T1000 (cell line): ENCODE measurements at regions not wholly inside any gene's neighbourhood (a gene's known extent, or its start where the extent isn't known, plus 50 kb on each side); places are given as distances from the start of the nearest gene placed in this dataset.

Source experiments
- DNase-seq: peaks from one replicate; lab custom pipeline; 2025; ENCODE audit warnings: mixed read lengths; lab: John Stamatoyannopoulos, UW

DNA sequence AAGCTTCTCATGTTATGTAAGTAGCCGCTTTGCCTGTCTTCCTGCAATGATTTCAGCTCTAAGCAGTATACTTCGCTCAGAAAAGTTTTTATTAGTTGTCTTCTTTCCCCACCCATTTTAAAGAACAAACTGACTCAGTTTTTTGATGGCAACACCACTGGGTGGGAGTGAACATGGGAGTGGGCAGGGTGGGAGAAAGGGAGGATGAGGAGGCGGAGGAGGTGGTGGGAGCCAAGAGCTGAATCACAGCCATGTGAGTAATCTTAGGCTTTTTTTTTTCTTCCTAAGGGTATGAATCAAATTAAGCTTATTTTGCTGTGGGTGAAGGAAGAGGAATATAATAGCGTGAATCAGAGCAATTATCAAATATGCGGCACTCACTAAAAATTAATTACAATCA is 574.3 kb upstream of the DIPK2B start:
- DNase-seq: peak; percentile 2

DNA sequence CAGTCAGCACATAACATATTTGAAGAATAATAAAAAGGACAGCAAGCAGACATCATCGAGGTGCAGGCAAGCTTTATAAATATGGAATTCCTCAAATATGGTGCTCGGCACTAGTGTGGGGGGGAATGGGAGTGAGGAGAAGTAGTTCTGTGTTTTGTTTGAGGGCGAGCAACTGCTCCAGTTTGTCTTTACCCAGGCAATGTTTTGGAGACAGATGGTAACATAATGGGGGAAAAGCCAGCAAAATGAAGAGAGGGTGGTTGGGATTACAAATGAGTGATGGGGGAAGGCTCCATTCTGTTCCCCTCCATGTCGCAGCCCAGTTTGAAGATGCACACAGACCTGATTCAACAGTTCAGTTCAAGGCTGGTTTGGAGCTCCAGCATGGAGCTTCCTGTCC is 572.9 kb upstream of the DIPK2B start:
- DNase-seq: no peak

DNA sequence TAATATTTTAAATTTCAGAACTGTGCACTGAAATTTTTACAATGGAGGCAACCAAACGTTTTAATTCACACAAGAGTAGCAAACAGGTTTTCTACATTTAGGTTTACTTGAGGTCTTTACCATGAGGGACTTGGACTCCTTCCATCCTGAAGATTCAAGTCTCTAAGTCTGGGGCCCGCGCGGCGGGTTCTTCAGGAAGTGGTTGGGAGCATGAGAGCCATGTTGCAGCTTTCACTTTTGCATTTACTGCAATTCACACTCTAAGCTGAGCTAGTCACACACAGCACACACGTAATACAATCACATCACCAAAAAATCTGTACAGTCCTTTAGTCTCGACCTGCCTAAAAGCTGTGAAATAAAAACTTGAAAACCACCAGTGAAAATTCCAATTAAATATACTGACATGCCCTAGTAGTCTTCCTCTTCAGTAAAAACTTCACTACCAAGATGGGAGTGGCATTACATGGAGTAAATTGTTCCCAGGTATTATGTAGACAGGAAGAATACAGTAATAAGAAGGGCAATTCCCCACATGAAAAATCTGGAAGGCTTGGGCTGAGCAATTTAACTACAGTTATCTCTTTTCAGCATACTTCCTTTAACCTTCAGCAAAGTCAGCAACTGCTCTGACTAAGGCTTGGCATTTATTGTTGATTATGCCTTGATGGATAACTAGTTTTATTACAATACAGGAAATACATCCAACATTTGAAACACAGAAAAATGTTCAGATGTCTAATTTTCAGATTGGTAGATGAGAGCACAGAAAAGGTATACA is 571.1 kb upstream of the DIPK2B start:
- no peak for DNase-seq

DNA sequence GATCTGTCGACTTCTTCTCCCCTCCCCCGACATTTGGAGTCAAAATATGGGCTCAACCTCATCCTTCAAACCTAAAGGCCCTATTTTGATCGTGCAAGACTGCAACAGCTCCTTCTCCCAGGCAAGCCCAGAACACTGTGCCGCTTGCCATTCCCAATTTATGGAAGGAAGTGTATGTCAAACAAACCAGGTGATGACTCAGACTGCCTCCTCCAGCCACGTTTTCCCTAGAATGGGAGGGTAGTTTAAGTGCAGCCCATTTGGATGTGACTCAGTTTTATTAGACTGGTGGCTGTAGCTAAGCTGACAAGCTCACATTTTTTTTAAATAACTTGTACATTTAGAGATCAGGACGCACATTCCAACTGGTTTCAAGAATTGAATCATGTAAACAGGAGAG is 570.4 kb upstream of the DIPK2B start:
- DNase-seq: peak; percentile 55

DNA sequence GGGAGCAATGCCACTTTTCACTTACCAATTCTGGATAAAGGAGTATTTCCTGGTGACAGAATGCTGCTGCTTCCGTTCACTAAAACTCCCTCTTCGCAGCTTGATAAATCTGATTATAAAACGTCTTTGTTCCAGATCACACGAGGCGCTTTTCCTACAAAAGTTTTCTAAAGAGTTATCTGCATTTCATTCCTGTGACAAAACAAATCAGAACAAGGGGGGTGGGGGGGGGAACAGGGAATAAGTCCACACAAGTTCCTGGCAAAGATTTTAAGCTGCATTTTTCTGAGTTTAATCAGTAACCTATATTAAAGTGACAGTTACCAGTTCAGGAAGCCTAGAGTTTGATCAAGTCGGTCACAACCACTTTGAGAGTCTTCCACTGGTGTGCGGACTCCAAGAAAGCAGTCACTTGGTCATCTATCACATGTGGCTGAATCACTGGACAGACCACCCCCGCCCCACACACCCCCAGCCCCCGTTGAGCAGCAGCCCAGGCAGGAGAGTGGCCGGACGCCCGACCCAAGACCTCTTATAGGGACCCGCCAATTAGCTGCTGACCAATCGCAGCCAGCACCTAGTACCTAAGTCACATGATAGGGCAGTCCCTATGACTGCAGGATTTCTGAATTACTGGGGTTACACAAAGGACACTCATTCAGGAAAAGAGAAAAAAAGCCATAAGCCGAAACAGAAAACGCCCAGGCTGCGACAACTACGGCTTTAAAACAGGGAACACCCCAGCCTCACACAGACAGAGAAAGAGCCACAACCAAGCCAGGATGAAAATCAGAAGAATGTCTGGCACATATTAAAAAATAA is 569.3 kb upstream of the DIPK2B start:
- peak; percentile 22 for DNase-seq

DNA sequence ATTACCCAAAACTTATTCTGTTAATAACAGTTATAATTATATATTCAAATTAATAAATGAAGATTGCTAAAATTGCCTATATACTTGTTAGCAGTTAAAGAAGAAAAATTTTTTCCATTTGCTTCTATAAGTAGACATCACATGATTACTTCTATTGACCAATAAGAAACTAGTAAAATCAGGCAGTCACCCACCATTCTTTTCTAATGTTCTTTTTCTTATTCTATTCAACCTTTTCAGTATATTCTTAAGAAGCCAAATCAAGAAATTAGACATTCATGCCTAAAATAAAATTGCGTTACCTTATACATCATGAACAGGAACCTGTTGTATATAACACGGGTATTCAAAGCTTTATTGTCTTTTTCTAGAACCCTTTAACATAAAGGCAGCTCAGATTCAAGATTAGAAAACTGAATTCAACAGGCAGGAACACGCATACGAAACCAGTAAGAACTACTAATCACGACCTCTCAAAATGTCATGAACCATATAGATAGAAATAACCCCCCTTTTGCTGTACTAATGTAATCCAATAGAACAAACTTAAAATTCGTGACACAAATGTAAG is 568.1 kb upstream of the DIPK2B start:
- DNase-seq: no peak

DNA sequence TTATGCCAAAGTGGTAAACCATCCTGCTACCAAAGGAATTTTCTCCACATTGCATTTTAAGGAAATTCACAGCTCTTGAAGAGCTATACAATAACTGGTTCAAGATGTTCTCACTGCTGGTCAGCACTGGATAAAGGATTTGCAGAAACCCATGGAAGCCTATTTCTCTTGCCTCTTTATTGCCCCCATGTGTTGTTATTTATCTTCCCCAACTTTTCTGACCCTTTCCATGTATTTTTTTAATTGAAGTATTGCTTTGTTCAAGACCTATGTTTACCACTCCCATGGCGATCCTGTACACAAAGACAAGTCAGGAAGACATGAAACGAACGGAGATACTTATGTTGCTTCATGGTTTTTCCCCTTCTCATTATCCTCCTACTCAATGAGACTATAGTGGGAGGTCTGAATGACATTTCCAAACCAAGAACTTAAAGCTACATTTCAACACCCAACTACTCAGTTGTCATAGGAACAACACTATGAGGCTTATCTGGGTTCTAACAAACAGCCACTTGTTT is 566.4 kb upstream of the DIPK2B start:
- no peak for DNase-seq

DNA sequence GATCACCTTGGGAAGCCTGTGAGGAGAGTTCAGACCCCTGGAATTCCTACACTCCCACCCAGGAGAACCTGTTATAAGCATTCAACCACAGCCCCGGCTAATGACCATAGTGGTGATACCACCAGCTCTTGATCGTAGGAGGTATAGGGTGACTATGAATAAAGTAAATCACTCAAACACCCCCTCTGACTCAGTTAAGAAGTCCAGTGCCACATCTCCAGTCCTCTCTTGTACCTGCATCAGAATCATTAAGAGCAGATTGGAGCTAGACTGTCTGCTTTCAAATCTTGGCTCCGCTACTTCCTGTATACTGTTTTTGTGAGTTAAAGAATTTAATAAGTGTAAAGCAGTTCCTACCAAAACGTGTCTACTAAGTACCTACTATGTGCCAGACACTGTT is 565.1 kb upstream of the DIPK2B start:
- DNase-seq: no peak

DNA sequence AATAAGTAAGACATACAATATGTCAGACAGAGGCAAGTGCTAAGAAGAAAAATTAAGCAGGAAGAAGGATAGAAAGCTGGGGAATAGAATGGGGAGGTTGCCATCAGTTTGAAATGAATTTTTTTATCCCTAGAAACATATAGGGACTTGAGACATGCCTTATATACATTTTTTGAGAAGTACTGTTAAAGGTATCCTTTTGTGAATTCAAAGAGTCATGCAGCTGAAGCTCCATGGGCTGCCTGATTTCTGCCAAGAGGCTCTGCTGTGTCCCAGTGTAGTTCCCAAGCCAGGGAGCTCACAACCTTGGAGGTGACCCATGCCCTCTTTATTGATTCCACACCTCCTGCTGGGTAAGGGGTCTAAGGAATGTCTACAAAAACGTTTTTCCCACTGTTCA is 564.6 kb upstream of the DIPK2B start:
- DNase-seq: no peak

DNA sequence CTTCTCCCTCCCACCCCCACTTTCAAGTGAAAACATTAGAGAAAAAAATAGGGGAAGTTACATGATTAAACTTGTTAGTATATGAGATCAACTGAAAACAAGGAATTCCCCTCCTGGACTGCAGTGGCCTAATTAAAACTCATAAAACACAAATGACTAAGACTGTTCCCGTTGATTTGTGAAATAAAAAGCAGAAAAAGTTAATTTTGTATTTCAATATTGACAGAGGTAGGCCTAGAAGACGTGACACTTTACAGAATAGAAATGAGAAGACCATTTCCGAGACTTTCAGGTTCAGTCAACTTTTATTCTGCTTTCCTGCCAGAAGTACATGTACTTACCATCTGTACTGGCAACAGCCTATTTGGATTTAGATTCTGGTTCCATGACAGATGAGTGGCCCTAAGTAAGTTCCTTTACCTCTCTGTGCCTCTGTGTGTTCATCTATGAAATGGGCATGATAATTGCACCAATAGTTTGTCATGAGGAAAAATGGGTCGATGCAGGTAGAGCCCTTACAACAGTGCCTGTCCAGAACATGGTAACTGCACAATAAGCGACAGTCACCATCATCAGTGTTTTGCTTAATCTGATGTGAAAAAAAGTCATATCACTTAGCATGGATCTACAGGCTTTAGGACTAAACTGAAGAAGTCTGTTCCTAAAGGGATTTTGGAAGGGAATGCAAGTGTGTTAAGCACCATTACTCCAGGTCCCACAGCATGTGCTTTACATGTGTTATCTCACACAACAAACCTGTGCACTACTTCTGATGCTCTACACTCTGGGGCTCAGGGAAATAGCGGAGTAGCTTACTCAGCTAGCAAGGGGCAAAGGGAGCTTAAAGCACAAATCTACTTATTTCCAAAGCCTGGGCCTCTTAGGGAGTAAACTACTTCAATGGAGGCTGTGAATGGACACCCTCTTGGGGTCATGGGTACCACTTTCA is 562.3 kb upstream of the DIPK2B start:
- DNase-seq: no peak

DNA sequence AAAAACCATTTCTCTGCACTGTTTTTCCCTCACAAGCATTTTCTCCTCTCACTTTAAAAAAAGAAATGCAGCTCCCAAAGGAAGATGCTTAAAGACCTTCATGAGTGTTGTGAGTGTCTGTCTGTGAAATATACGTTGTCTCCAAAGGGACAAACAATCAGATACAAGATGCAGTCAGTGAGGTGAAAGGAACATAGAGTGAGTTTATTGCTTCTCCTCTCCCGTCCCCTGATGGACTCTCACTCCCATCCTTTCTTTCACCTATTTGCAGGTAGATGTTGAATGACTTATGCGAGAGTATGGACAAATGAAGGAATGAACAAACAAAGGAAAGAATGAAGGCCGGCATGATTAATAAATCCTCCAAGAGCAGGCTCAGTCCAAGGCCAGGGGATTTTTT is 561.2 kb upstream of the DIPK2B start:
- DNase-seq: no peak

DNA sequence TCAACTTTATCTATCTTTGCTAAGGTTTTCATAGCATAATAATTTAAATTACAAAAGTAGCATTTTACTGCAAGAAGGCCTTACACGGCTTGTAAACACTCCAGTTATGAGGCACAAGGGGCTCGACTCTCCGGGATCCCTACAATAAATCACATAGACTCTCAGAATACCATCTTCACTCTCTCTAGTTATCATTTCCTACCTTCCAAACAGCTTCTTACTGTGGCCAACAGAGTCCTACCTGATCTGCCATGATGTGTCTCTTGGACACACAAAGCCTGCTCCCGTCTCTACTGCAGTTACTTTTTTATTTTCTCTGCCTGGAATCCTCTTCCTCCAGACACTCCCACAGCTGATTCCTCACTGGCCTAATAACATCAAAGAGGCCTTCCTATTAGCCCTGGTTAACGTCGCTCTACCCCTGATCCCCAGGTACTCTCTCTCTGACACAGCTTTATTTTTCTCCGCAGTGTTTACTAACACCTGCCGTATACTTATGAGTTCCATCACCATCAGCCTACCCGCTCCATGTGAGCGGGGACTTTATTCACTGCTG is 559.6 kb upstream of the DIPK2B start:
- no peak for DNase-seq

DNA sequence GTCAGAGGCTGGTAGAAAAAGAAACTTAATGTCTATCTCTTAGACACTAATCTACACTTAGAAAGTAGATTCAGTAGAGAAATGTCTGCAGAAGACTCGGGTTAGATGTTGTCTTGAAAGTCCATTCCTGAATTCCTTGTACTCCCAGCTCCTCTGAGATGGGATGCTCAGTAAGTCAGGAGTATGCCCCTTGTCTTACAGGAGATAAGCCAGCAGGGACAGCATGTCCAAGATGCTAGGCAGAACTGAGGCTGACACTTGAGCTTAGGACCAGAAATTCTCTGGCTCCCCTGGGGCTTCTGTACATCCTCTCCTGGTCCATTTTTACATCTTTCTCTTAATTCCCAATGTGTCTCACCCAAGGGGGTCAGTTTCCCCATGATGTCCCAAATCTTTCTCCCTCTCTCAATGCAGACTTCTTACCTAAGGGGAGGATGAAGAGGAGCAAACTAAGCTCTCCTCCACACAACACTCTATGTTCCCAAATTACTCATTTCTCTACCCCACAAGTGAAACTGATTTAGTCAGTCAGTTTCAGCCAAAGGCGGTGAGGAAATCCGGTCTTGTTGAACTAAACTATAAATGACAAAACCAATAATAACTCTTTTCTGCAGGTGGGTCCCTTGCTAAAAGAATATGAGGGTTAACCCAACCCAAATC is 558.2 kb upstream of the DIPK2B start:
- no peak for DNase-seq

DNA sequence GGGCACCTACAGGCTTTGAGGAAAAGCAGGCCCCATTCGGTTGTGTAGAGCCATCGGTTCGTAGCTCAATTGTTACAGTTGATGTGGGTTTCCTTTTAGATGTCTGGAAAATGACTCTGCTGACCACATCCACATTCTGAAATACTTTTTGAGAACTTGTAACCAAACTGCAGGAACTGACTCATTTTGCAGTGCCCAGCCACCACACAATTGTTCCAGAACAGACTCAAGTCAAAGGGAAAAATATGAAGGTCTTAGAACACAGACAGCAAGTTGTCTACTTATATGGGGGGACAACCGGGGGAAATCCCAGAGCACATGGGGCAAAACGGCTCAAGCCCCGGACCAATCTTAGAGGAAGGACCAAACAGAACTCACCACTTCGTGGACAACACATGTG is 557.6 kb upstream of the DIPK2B start:
- peak; percentile 16 for DNase-seq

DNA sequence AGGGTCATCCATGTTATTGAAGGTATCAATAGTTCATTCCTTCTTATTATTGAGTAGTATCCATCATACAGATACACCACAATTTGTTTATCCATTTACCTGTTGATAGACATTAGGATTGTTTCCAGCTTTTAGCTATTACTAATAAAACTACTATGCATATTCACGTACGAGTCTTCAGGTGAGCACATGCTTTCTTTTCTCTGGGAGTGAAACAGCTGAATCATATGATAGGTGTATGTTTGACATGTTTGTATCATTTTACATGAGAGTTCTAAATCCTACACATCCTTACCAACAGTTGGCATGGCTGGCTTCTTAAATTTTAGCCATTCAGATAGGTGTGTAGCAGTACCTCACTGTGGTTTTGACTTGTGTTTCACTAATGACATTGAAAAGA is 556.6 kb upstream of the DIPK2B start:
- DNase-seq: no peak

DNA sequence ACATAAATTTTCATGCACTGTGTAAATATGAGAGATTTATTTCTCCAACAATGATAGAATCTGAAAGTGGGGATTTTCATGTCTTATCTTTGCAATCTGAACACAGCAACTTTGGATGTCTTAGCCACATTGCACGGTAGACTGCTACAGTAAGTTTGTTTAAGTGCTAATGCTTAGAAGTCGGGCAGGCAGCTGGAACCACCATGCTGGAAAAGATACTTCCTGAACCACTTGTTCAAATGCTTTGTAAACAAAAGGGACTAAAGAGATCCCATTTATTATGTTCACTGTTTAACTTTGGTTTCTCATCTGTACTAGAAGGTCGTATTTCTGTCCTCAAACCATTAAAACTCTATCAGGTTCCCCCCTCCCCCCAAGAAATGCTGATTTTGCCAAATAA is 555.9 kb upstream of the DIPK2B start:
- DNase-seq: no peak

DNA sequence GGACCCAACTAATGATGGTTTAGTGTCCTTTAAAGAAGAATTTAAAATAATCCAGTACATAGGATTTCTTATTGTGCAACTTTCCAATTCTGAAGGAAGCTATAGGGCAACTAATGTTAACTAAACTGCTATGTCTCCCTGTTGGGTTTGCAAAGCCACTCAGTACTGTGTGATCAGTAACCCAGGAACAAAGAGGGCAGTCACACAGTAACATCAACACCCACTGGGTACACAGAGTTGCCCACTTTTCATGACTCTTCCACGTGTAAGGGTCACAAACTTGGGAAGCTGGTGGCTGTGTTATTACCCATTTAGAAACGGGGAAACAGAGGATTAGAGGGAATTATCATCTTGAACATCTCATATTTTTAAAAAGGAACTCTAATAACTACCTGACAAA is 555.0 kb upstream of the DIPK2B start:
- no peak for DNase-seq

DNA sequence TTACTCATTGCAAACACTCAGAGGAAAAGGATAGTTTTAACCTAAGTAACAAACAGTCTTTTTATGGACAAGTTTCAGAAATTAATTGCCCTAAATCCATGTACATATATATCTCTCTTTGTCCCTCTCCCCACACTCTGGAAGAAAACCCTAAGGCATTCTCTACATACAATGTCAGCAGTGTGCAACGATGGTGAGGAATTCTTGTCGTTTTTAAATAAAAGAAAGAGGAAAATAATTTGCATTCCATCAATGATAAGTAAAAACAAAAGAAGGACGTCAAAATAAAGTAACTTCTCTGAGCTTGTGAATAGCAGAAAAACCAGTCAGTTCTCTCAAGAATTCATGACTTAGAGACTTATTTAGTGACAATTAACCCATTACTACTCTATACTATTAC is 550.5 kb upstream of the DIPK2B start:
- DNase-seq: no peak

DNA sequence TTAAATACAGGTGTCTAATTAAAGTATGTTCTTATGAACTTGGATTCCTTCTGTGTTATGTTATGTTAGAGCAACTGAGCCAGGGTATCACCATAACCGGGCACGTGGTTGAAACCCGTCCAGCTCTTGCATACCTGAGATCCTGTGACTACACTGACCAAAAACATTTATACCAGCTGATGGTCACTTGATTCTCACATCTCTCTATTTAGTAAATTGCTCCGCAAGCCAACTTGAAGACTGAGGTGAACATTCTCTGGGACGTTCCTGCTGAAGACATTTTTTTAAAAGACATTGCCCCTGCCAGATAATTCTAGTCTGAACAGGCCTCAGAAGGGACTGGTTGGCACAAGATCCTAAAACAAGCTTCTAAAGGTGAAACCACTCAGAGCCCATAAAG is 550.0 kb upstream of the DIPK2B start:
- DNase-seq: no peak

DNA sequence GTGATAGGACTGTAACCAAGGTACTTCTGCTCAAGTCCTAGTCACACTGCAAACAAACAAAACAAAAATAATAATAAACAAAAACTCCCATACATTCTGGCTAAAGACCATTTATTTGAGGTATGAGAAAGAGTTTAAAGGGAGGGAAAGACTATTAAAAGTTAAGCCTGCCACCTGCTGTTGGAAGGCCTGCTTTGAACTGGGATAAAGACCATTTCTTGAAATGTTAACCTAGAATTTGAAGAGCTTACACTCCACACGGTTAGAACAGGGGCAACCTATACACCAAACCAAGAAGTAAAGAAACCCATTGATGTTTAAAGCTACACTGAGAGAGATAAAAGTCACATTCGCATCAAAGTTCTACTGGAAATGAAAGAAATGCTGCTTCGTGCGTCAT is 548.7 kb upstream of the DIPK2B start:
- DNase-seq: no peak

DNA sequence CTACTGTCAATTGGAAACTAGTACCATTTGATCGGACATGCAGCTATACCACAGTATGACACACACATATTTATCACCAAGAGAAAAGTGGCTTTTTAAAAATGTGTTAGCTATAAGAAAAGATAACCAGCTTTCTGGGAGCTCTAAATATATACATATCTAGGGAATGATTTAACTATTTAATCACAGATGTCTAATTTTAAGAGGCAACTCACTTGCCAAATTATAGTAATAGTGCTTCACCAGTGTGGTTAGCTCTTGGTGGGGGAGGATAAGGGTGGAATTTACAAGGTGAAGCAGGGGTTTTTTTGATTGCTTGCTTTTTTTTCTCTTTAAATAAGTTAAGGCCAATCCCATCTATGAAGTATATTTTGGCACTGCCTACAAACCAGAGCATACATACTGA is 547.7 kb upstream of the DIPK2B start:
- no peak for DNase-seq
